ENCODE measurements at regions not wholly inside any gene's neighbourhood (a gene's known extent, or its start where the extent isn't known, plus 50 kb on each side); places are given as distances from the start of the nearest gene placed in this dataset.

- H3K4me1 ChIP-seq = peaks cover 8% of the 10 kb centered on the region
- TF ChIP-seq, protein P1, sequence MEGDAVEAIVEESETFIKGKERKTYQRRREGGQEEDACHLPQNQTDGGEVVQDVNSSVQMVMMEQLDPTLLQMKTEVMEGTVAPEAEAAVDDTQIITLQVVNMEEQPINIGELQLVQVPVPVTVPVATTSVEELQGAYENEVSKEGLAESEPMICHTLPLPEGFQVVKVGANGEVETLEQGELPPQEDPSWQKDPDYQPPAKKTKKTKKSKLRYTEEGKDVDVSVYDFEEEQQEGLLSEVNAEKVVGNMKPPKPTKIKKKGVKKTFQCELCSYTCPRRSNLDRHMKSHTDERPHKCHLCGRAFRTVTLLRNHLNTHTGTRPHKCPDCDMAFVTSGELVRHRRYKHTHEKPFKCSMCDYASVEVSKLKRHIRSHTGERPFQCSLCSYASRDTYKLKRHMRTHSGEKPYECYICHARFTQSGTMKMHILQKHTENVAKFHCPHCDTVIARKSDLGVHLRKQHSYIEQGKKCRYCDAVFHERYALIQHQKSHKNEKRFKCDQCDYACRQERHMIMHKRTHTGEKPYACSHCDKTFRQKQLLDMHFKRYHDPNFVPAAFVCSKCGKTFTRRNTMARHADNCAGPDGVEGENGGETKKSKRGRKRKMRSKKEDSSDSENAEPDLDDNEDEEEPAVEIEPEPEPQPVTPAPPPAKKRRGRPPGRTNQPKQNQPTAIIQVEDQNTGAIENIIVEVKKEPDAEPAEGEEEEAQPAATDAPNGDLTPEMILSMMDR (IDR thresholded peaks at IDR 0.05) = peak; percentile 43
- H3K27me3 ChIP-seq = no peaks in the 10 kb centered on the region
- no peak overlapping the region for H3K27ac ChIP-seq
- intact Hi-C loops (cut with DNase I) = no loop called here
- no peaks in the 10 kb centered on the region for H3K9me3 ChIP-seq
- H3K4me3 ChIP-seq = no peak overlapping the region
- DNase-seq = no peak
- no peaks in the 10 kb centered on the region for H3K36me3 ChIP-seq
- ATAC-seq = peak; percentile 35
Measured at GRCh38 chr5:56314529-56314928, 81.4 kb upstream of the ANKRD55 start.

DNA sequence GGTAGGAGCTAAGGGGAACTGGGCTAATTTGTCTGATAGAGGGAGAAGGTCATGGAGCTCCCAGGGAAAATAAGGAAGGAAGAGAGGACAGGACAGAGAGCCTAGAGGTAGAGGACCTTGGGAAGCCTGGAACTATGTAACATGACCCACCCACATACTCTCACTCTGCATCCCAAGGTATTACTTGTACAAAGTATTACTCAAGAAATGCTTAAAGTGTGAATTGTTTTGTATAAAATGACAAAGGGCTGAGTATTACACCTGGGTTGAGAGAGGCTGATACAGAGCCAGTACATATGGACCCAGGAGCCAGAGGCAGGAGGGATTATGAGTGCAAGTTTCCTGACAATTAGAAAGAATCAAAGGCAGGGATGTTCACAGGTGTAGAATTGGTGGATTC is 80.5 kb upstream of the ANKRD55 start:
- peaks cover 7% of the 10 kb centered on the region for H3K4me1 ChIP-seq

GRCh38 chr5:56313004-56313531 is 79.9 kb upstream of the ANKRD55 start:
- ATAC-seq (no peak), DNase-seq (no peak)
- intact Hi-C loops (cut with DNase I) = no loop called here
- Histone ChIP-seq H3K9me3 (no peaks in the 10 kb centered on the region), H3K4me1 (peaks cover 7% of the 10 kb centered on the region), H3K27ac (no peak overlapping the region), H3K36me3 (no peaks in the 10 kb centered on the region), H3K4me3 (no peak overlapping the region), H3K27me3 (no peaks in the 10 kb centered on the region)
- TF ChIP-seq, protein P1 (IDR thresholded peaks at IDR 0.05) = no peak

More for the DNA sequence above, 80.5 kb upstream of the ANKRD55 start:
- TF ChIP-seq, protein P1 (IDR thresholded peaks at IDR 0.05) = no peak
- intact Hi-C loops (cut with DNase I) = no loop called here
- no peaks in the 10 kb centered on the region for H3K36me3 ChIP-seq
- ATAC-seq = no peak
- no peak overlapping the region for H3K27ac ChIP-seq
- no peak for DNase-seq
- H3K27me3 ChIP-seq = no peaks in the 10 kb centered on the region
- H3K4me3 ChIP-seq = no peak overlapping the region
- H3K9me3 ChIP-seq = no peaks in the 10 kb centered on the region

DNA sequence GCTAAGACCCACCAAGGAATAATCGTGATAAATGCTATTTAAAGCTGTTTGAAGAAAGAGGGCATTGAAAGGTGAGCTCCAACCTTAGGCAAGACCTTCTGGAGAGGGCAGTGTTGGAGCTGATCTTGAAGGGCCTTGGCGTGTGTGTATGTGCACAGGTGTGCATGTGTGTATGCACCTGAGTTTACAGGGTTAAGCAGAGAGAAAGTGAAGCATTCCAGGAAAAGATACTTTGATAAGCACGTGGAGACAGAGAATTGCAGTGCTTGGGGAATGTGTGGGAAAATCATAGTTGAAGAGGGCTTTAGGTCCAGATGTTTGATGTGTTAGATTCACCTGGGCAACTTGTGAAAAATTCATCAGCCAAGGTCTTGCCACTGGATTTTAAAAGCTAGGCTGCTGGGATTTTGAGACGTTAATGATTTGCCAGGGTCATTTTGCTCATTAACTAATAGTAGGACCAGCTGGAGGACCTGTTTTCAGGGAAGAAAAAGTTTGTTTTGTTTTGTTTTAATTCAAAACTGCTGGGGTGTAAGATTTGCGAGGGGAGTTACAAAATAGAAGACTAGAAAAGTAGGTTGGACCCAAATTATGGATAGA is 78.3 kb upstream of the ANKRD55 start:
- TF ChIP-seq, protein P1 (IDR thresholded peaks at IDR 0.05) = no peak

DNA sequence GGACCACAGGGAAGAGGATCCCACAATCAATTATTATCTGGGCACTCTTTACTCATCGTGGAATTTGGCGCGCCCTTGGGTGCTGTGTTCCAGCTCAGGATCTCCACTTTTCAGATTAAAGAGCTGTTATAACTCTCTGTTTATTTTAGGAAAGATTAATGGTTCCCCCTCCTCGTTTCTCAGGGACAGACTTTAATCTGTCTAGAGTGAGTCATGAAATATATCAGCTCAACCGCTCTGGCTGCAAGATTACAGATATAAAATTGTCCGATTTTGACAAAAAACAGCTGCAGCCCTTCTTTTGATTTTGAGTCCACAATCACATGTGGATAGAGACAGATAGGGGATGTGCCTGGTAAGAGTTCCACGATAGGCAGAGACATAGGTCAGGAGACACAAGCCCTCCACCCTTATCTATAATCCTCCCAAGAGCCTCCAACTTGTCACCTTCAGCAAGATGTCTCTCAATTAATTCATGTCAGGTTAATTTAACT is 77.6 kb upstream of the ANKRD55 start:
- no peak overlapping the region for H3K27ac ChIP-seq
- no peaks in the 10 kb centered on the region for H3K27me3 ChIP-seq
- ATAC-seq = no peak
- H3K9me3 ChIP-seq = peaks cover 6% of the 10 kb centered on the region
- H3K4me1 ChIP-seq = peaks cover 7% of the 10 kb centered on the region
- no peaks in the 10 kb centered on the region for H3K36me3 ChIP-seq
- TF ChIP-seq, protein P1 (IDR thresholded peaks at IDR 0.05) = no peak
- intact Hi-C loops (cut with DNase I) = no loop called here
- no peak for DNase-seq
- H3K4me3 ChIP-seq = no peak overlapping the region

More for the DNA sequence above, 78.3 kb upstream of the ANKRD55 start:
- H3K4me3 ChIP-seq = no peak overlapping the region
- peaks cover 7% of the 10 kb centered on the region for H3K4me1 ChIP-seq
- intact Hi-C loops (cut with DNase I) = no loop called here
- H3K27me3 ChIP-seq = no peaks in the 10 kb centered on the region
- DNase-seq (no peak), ATAC-seq (no peak)
- no peaks in the 10 kb centered on the region for H3K36me3 ChIP-seq
- no peak overlapping the region for H3K27ac ChIP-seq
- peaks cover under 1% of the 10 kb centered on the region for H3K9me3 ChIP-seq

All from upper lobe of right lung (tissue), 1 donor.